H9 (cell line): ENCODE measurements at regions not wholly inside any gene's neighbourhood (a gene's known extent, or its start where the extent isn't known, plus 50 kb on each side); places are given as distances from the start of the nearest gene placed in this dataset.
A peak's percentile ranks its signal among the peaks of the same experiment; 100 is the strongest.

ENCODE experiments used
- DNase-seq: peaks from one replicate; pipeline ENCODE4 v3.0.0-alpha.2; 2017
- H2AFZ ChIP-seq: one replicate; pipeline ENCODE4 v1.6.1; 2013; ENCODE audit warnings: mild to moderate bottlenecking, low read length, control low read depth, moderate library complexity
- H2AK5ac ChIP-seq: 2 replicates; pipeline ENCODE4 v1.6.1; 2013; ENCODE audit warnings: low read length, control low read depth, mixed read lengths; ENCODE audit not compliant: insufficient read length
- H2BK120ac ChIP-seq: one replicate; pipeline ENCODE4 v1.6.1; 2013; ENCODE audit warnings: low read depth, mild to moderate bottlenecking, low read length, control low read depth, inconsistent platforms; ENCODE audit not compliant: poor library complexity, severe bottlenecking
- H2BK12ac ChIP-seq: 2 replicates; pipeline ENCODE4 v1.6.1; 2013; ENCODE audit warnings: low read length, control low read depth, mixed read lengths, low read depth; ENCODE audit not compliant: insufficient read length
- H2BK15ac ChIP-seq: 2 replicates; pipeline ENCODE4 v1.6.1; 2013; ENCODE audit warnings: low read depth, low read length, control low read depth
- H2BK20ac ChIP-seq: one replicate; pipeline ENCODE4 v1.6.1; 2013; ENCODE audit warnings: low read depth, mild to moderate bottlenecking, low read length, control low read depth, inconsistent platforms; ENCODE audit not compliant: poor library complexity, severe bottlenecking
- H2BK5ac ChIP-seq: 2 replicates; pipeline ENCODE4 v1.6.1; 2013; ENCODE audit warnings: low read length, control low read depth, mixed read lengths; ENCODE audit not compliant: insufficient read length
- H3K14ac ChIP-seq: 2 replicates; pipeline ENCODE4 v1.6.1; 2013; ENCODE audit warnings: low read length, control low read depth; ENCODE audit not compliant: insufficient read depth
- H3K18ac ChIP-seq: 2 replicates; pipeline ENCODE4 v1.6.1; 2013; ENCODE audit warnings: low read depth, mild to moderate bottlenecking, mixed read lengths, low read length, control low read depth; ENCODE audit not compliant: insufficient read length
- H3K23ac ChIP-seq: 2 replicates; pipeline ENCODE4 v1.6.1; 2013; ENCODE audit warnings: low read length, control low read depth, mixed read lengths, low read depth; ENCODE audit not compliant: insufficient read length
- H3K23me2 ChIP-seq: 2 replicates; pipeline ENCODE4 v1.6.1; 2013; ENCODE audit warnings: low read depth, mild to moderate bottlenecking, mixed read lengths, low read length, control low read depth; ENCODE audit not compliant: insufficient read length, poor library complexity, severe bottlenecking
- H3K27ac ChIP-seq: 2 replicates; pipeline ENCODE4 v1.5.1; 2013; ENCODE audit warnings: low read length, control low read depth, mixed read lengths, low read depth; ENCODE audit not compliant: insufficient read length
- H3K27me3 ChIP-seq: 2 replicates; pipeline ENCODE4 v1.6.1; 2013; ENCODE audit warnings: low read length, control low read depth, inconsistent platforms; ENCODE audit not compliant: insufficient read depth
- H3K4ac ChIP-seq: 2 replicates; pipeline ENCODE4 v1.6.1; 2013; ENCODE audit warnings: low read depth, mild to moderate bottlenecking, control low read depth, inconsistent platforms, low read length, moderate library complexity
- H3K4me1 ChIP-seq: 2 replicates; pipeline ENCODE4 v1.6.1; 2013; ENCODE audit warnings: low read length, control low read depth, inconsistent platforms; ENCODE audit not compliant: insufficient read depth
- H3K4me2 ChIP-seq: 2 replicates; pipeline ENCODE4 v1.6.1; 2013; ENCODE audit warnings: low read length, control low read depth, mixed read lengths; ENCODE audit not compliant: insufficient read length, insufficient read depth
- H3K56ac ChIP-seq: 2 replicates; pipeline ENCODE4 v1.6.1; 2013; ENCODE audit warnings: low read depth, mild to moderate bottlenecking, mixed read lengths, low read length, control low read depth; ENCODE audit not compliant: insufficient read length
- H3K79me1 ChIP-seq: 2 replicates; pipeline ENCODE4 v1.6.1; 2013; ENCODE audit warnings: low read depth, mild to moderate bottlenecking, moderate library complexity, low read length, control low read depth, inconsistent platforms; ENCODE audit not compliant: insufficient read depth, poor library complexity, severe bottlenecking
- H3K79me2 ChIP-seq: 2 replicates; pipeline ENCODE4 v1.6.1; 2013; ENCODE audit warnings: low read length, control low read depth, inconsistent platforms; ENCODE audit not compliant: insufficient read depth
- H3K9ac ChIP-seq: 2 replicates; pipeline ENCODE4 v1.6.1; 2013; ENCODE audit warnings: low read length, control low read depth, mixed read lengths; ENCODE audit not compliant: insufficient read length; ENCODE audit errors: extremely low read depth
- H3K9me3 ChIP-seq: one replicate; pipeline ENCODE4 v1.6.1; 2013; ENCODE audit warnings: low read depth, low read length, inconsistent platforms; ENCODE audit not compliant: control insufficient read depth
- H3T11ph ChIP-seq: one replicate; pipeline ENCODE4 v1.6.1; 2013; ENCODE audit warnings: mild to moderate bottlenecking, low read length, control low read depth, inconsistent platforms
- H4K20me1 ChIP-seq: one replicate; pipeline ENCODE4 v1.6.1; 2013; ENCODE audit not compliant: control insufficient read depth, insufficient read length, insufficient read depth
- H4K5ac ChIP-seq: 2 replicates; pipeline ENCODE4 v1.6.1; 2013; ENCODE audit warnings: low read depth, mild to moderate bottlenecking, mixed read lengths, low read length, control low read depth; ENCODE audit not compliant: insufficient read length
- H4K8ac ChIP-seq: replicated peaks from 2 replicates; pipeline ENCODE4 v1.6.1; 2013; ENCODE audit warnings: low read length, control low read depth, mixed read lengths, low read depth; ENCODE audit not compliant: insufficient read length
- H4K91ac ChIP-seq: 2 replicates; pipeline ENCODE4 v1.6.1; 2013; ENCODE audit warnings: low read depth, mild to moderate bottlenecking, moderate library complexity, mixed read lengths, low read length, control low read depth; ENCODE audit not compliant: insufficient read length
- H3K27ac Mint-ChIP-seq, 3 experiments: 2 replicates in 2 of 3; 3 replicates in 1 of 3; pipeline ENCODE4 v1.8.0; 2020 to 2021; ENCODE audit warnings: mixed read lengths in 3 of 3, mild to moderate bottlenecking in 1 of 3, moderate library complexity in 1 of 3
- H3K27me3 Mint-ChIP-seq: 2 replicates; pipeline ENCODE4 v1.8.0; 2021; ENCODE audit warnings: low read depth, mild to moderate bottlenecking, moderate library complexity, mixed read lengths
- H3K36me3 Mint-ChIP-seq, 3 experiments: 2 replicates in 2 of 3; 3 replicates in 1 of 3; pipeline ENCODE4 v1.8.0; 2020 to 2021; ENCODE audit warnings: low read depth in 3 of 3, mixed read lengths in 3 of 3; ENCODE audit not compliant: insufficient read depth in 1 of 3
- H3K4me1 Mint-ChIP-seq, 2 experiments: 2 replicates each; pipeline ENCODE4 v1.8.0; 2020; ENCODE audit warnings: mixed read lengths in 2 of 2
- H3K4me3 Mint-ChIP-seq, 2 experiments: 2 replicates in 1 of 2; 3 replicates in 1 of 2; pipeline ENCODE4 v1.8.0; 2020 to 2021; ENCODE audit warnings: mild to moderate bottlenecking in 2 of 2, mixed read lengths in 2 of 2, moderate library complexity in 1 of 2
- H3K9me3 Mint-ChIP-seq, 2 experiments: 2 replicates in 1 of 2; 3 replicates in 1 of 2; pipeline ENCODE4 v1.8.0; 2020; ENCODE audit warnings: mild to moderate bottlenecking in 2 of 2, mixed read lengths in 2 of 2, moderate library complexity in 1 of 2
- CTCF ChIP-seq: fragments of 200-600 bp; sonication (generic); conservative IDR thresholded peaks from 3 replicates; pipeline ENCODE4 v1.8.0; 2021; ENCODE audit warnings: antibody characterized with exemption, mild to moderate bottlenecking
- WGBS: extraction: QIAGEN DNeasy Blood & Tissue Kit; methylation state at CpG from one replicate; pipeline ENCODE4 v1.1.7; 2013; ENCODE audit warnings: missing lambda C conversion rate, low lambda C conversion rate, mixed read lengths; ENCODE audit not compliant: insufficient read length; ENCODE audit errors: extremely low coverage; 5-methylcytosine and 5-hydroxymethylcytosine counted together

- Histone ChIP-seq H3K23ac (no peak overlapping the region), H2BK15ac (no peak overlapping the region), H3K9me3 (no peaks in the 10 kb centered on the region), H4K8ac (no peak overlapping the region), H4K5ac (no peak overlapping the region), H2BK120ac (no peak overlapping the region), H3K56ac (no peak overlapping the region), H2BK12ac (no peak overlapping the region), H4K20me1 (no peaks in the 10 kb centered on the region), H3K27me3 (no peaks in the 10 kb centered on the region), H2AK5ac (no peak overlapping the region), H2BK20ac (no peak overlapping the region), H3K23me2 (no peaks in the 10 kb centered on the region), H3K4me1 (no peaks in the 10 kb centered on the region), H2BK5ac (no peak overlapping the region), H3K4ac (no peak overlapping the region), H3T11ph (no peak overlapping the region), H3K79me2 (no peaks in the 10 kb centered on the region), H3K4me2 (no peak overlapping the region), H3K79me1 (no peaks in the 10 kb centered on the region), H2AFZ (no peak overlapping the region), H3K14ac (no peak overlapping the region), H3K27ac (no peak overlapping the region), H3K18ac (no peak overlapping the region), H4K91ac (no peak overlapping the region), H3K9ac (no peak overlapping the region)
- TF ChIP-seq CTCF, result no peak
- Mint-ChIP-seq H3K36me3 (no peaks in the 10 kb centered on the region; a peak in 1 of 7 replicates), H3K27ac (0 out of 7 replicates have a peak overlapping the region, but pooled peaks of 1 of the 3 experiments have one; percentile 11), H3K4me1 (0 out of 4 replicates have a peak, but pooled peaks cover 2% of the 10 kb centered on the region in 2 experiments), H3K9me3 (no peaks in the 10 kb centered on the region; a peak in 1 of 5 replicates), H3K27me3 (no peaks in the 10 kb centered on the region), H3K4me3 (no peak overlapping the region)
- WGBS, result no CpG with 5 or more reads among the region's 2 CpGs
- no peak for DNase-seq
Observed at GRCh38 chr2:203592470-203592869, 57.4 kb upstream of the RAPH1 start.
